ENCODE measurements at regions not wholly inside any gene's neighbourhood (a gene's known extent, or its start where the extent isn't known, plus 50 kb on each side); places are given as distances from the start of the nearest gene placed in this dataset.
A peak's percentile ranks its signal among the peaks of the same experiment; 100 is the strongest.
"Not testable (repeated sequence)": the region's sequence is repeated elsewhere in the genome, so short reads cannot be mapped to it uniquely, and the experiment has no call there.

DNA sequence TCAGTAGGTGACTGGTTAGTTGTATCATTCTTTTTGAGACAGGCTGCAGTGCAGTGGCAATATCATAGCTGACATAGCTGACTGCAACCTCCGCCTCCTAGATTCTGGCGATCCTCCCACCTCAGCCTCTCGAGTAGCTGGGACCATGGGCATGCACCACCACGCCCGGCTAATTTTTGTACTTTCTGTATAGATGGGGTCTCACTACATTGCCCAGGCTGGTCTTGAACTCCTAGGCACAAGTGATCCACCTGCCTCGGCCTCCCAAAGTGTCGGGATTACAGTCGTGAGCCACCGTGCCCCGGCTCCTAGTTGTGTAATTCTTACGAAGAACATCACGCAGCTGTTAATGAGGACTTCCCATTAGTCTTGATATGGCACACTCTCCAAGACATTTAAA is 123.4 kb upstream of the VKORC1L1 start:
- DNase-seq, result no peak

DNA sequence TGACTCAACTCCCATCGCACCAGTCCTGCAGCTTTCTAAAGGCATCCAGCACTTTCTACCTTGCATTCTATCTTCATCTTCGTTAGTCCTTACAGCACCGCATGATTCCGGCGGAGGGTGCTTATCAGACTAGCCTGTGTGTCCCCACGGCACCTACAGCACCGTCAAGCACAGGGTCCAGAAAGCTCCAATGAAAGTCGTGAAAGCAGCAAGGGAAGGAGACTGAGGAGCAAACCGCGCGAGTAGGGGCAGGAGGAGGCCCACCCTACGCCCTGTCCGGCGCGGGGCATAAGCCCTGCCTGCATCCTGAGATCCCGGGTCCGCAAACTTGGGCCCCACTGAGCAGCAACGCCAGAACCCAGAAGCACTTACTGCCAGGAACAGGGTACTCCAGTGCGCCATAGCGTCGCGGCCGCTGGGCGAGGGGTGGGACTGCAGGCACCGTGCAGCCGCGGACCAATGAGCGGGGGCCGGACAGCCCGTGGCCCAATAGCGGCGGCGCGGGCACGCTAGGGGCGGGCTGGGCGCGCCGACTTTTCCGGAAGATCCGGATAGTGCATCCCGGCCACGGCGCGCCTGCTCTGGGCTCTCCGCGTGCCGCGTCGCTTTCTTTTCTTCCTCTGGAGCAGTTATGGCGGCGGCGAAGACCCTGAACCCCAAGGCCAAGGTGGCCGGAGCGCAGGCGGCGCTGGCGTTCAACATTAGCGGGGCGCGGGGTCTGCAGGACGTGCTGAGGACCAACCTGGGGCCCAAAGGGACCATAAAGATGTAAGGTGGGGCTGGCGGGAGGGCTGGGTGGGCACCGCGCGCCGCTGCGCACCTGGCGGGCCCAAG is 122.1 kb upstream of the VKORC1L1 start:
- peak; percentile 94 for DNase-seq

DNA sequence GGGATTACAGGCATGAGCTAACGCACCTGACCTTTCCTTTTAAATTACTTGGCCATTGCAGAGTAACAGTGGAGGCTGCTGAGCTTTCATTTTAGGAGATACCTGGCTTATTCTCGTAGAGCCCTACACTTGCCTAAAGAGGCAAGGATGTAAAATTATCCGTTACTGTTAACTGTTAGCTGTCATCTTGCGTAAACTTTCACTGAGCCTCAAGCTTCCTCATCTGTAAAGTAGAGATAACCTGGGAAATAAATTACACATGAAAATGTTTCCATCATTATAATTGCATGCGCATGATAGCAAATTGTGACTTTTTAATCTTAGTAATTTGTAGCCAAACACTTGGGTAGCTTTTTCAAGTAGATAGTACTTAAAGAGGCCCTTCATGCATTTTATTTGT is 118.8 kb upstream of the VKORC1L1 start:
- DNase-seq, result not testable (repeated sequence)

DNA sequence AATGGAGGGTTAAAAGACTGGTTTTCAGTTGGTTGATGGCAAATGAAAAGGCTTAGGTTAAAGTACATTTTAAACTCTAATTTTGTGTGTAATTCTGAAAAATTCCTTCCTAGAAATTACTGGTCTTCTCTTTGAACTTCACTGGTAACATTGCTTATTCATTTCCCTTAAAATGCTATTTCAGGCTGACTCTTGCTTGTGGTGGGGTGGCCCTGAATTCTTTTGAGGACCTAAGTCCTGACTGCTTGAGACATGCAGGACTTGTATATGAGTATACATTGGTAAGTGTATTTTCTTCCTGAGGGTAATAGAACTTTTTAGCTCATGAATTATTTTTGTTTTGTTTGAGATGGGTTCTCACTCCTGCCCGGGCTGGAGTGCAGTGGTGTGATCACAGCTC is 113.9 kb upstream of the VKORC1L1 start:
- DNase-seq, result not testable (repeated sequence)

DNA sequence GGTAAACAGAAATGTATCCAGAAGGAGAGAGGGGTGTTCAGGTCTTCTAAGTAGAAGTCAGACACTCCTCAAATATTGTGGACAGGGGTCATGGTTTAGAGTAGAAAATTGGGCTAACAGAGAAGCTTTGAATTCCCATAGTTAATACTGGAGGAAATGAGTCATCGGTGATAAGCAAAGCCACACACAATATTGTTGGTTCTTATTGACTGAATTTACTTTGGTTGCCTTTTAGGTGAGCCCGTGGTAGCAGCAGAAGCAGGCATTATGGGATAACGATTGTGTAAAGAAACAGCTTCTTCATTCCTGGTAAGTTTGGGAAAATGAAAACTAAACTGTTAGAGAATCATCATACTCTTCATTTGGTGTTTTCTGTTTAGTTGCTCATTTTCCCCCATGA is 110.2 kb upstream of the VKORC1L1 start:
- peak; percentile 43 for DNase-seq

DNA sequence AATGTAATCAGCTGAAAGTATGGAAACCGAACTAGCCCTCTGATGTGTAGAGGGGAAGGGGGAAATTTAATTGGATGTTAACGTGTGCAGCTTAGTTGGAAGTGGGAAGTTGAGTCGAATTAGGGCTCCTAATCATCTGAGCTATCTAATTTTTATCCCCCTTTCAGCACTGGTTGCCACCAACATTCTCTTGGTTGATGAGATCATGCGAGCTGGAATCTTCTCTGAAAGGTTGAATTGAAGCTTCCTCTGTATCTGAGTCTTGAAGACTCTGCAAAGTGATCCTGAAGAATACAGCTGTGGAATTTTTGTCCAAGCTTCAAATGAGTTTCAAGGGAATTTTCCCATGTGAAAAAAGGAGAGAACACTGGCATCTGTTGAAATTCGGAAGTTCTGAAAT is 109.8 kb upstream of the VKORC1L1 start:
- not testable (repeated sequence) for DNase-seq

DNA sequence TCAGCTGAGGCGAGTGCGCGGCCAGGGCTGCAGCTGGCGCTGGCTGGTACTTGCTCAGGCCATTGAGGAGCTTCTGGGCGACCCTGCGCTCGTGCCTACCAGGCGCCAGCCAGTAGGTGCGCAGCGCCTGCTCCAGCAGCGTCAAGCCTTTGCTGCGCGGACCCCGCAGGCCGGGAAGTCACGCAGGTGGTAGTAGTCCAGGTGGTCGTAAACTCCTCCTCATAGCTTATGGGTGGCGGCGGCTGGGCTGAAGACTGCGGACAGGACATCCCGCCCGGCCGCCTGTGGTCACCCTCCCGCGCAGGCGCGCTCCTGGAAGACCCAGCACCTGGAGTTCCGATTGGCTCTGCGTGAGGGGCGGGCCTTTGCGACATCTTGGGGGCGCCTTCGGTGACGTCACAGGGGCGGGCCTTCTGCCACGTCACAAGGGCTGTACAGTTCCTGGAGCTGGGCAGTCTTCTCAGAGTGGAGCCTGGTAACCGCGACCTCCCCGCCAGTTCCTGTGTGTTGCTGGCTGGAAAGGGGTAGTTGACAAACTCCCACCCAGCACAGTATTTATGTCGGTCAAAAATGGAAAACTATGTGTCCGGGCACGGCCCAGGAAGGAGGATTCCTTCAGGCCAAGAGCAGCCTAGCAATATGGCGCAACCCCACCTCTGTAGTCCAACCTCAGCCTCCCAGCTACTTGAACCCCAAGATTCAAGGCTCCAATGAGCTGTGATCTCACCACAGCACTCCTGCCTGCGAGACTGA is 102.2 kb upstream of the VKORC1L1 start:
- DNase-seq, result peak; percentile 93

DNA sequence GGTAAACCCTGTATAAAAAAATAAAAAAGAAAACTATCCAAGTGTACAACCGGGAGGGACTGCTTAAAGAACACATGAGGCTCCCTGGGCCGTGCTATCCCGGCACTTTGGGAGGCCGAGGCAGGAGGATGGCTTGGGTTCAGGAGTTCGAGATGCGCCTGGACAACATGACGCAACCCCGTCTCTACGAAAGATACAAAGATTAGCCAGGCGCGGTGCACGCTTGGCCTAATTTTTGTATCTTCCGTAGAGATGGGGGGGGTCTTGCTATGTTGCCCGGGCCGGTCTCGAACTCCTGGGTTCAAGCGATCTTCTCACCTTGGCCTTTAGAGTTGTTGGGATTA is 101.7 kb upstream of the VKORC1L1 start:
- not testable (repeated sequence) for DNase-seq

DNA sequence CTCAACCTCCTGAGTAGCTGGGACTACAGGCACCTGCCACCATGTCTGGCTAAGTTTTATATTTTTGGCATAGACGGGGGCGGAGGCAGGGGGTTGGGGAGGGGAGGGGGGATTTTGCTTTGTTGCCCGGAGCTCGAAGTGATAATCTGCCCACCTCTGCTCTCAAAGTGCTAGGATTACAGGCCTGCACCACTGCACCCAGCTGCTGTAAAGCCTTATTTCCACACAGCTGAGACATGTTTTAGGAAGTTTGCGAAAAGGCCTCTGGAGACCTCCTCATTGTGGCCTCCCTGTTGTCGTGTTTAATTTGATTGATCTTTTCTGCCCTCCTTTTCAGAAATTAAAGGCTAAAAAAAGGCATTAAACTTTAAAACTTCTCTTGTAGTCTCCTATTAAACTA is 96.2 kb upstream of the VKORC1L1 start:
- not testable (repeated sequence) for DNase-seq

DNA sequence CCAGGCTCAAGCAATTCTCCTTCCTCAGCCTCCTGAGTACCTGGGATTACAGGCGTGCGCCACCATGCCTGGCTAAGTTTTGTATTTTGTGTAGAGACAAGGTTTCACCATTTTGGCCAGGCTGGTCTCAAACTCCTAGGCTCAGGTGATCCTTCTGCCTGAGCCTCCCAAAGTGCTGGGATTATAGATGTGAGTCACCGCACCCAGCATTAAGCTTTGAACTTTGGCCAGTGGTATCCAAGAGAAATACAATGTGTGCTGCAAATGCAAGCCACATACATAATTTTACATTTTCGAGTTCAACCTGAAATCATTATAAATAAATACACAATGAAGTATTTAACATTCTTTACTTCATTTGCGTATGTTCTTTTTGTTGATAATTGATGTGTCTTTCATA is 82.9 kb upstream of the VKORC1L1 start:
- DNase-seq, result not testable (repeated sequence)

DNA sequence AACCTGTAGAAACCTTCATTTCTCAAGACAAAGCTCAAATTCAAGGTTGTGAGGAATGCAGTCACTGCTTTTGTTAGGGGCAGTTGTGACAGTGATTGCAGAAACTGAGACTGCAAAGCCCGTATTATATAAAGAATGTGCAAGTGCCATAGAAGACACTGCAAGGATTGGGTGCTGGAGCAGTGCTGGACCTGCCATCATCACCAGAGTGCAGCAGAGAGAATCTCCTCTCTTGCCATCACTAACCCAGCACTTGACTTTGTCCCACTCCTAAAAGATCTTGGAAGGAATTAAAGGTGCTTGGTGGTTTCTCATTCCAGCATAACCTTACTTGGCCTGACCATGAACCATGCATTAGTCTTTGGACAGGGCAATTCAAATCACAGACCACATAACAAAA is 81.1 kb upstream of the VKORC1L1 start:
- DNase-seq, result not testable (repeated sequence)

DNA sequence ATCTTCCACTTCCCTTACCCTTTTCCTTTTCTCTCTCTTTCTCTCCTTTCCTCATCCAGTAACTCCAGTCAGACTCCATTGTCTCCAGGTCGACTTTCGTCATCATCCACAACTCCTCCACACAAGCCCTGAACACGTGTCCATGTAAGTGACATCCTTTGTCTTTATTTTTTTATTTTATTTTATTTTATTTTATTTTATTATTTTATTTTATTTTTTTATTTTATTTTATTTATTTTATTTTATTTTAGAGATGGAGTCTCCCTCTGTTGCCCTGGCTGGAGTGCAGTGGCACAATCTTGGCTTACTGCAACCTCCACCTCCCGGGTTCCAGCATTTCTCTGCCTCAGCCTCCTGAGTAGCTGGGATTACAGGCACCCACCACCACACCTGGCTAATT is 80.1 kb upstream of the VKORC1L1 start:
- DNase-seq, result not testable (repeated sequence)

DNA sequence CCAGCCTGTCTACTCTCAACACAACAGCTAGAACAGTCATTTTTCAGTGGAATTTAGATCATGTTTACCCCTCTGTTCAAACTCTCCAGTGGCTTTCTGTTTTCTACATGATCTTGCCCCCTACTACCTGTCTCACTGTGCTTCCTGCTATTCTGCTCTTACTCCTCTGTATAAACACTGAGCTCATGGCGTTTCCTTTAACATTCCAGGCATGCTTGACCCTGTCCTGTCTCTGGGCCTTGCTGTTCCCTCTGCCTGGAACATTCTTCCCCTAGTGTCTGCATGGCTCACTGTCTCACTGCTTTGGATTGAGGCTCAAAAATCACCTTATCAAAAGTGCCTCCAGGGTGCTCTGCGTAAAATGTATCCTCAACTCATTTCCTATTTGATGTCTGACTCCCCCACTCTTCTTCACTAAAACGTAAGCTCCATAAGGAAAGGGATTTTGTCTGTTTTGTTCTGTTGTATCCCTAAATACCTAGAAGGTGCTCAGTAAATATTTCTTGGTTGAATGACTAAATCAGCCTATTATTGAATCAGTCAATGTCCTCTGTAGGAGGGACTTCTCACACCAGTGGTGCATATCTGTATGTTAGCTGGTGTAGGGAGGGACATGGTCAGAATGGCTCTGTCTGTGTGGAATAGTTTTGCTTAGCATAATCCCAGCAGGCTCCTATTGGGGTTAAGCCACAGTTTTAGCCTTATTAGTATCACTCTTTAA is 78.0 kb upstream of the VKORC1L1 start:
- peak; percentile 85 for DNase-seq

DNA sequence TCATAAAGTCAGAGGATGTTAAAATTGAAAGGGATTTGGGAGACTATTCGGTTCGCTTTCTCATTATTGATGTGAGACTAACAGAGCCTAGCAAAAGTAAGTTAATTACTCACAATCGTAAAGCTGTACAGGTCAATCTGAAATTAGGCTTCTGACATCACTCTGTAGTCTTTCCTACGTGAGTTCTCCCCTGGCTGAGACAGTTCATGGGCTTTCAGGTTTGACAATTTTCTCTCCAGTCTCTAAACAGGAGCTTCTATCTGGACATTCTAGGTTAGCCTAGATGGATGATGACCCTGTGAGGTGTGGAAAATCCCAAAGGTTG is 77.5 kb upstream of the VKORC1L1 start:
- not testable (repeated sequence) for DNase-seq

DNA sequence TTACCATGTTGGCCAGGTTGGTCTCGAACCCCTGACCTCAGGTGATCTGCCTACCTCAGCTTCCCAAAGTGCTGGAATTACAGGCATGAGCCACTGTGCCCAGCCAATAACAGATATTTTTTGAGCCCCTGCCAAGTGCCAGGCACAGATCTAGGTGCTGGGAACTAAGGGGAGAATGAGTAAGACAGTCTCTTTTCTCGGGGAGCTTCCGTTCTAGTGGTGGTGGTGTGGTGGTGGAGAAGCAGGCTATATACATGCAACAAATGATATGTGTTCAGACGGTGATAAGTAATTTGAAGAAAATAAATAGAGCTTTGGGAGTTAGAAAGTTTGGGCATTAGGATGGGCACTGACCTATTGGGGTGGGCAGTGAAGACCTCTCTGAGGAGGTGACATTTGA is 76.7 kb upstream of the VKORC1L1 start:
- DNase-seq, result no peak

DNA sequence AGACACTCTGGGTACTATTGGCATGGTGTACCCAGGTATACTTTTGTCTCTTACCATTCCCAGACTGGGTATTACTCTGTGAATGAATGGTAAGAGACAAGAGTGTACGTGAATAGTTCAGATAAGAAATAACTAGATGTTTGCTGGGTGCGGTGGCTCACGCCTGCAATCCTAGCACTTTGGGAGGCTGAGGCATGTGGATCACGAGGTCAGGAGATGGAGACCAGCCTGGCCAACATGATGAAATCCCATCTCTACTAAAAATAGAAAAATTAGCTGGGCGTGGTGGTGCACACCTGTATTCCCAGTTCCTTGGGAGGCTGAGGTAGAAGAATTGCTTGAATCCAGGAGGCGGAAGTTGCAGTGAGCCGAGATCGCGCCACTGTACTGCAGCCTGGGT is 75.8 kb upstream of the VKORC1L1 start:
- not testable (repeated sequence) for DNase-seq

DNA sequence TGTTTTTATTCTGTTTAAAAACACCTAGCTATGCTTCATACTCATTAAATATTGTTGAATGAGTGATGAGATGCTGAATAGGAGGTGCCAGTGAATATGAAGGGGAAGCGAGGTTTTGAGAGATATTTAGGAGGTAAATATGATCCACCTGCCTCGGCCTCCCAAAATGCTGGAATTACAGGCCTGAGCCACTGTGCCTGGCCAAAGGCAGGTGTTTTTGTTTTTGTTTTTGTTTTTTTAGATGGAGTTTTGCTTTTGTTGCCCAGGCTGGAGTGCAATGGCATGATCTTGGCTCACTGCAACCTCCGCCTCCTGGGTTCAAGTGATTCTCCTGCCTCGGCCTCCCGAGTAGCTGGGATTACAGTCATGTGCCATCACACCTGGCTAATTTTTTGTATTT is 75.3 kb upstream of the VKORC1L1 start:
- DNase-seq, result not testable (repeated sequence)

DNA sequence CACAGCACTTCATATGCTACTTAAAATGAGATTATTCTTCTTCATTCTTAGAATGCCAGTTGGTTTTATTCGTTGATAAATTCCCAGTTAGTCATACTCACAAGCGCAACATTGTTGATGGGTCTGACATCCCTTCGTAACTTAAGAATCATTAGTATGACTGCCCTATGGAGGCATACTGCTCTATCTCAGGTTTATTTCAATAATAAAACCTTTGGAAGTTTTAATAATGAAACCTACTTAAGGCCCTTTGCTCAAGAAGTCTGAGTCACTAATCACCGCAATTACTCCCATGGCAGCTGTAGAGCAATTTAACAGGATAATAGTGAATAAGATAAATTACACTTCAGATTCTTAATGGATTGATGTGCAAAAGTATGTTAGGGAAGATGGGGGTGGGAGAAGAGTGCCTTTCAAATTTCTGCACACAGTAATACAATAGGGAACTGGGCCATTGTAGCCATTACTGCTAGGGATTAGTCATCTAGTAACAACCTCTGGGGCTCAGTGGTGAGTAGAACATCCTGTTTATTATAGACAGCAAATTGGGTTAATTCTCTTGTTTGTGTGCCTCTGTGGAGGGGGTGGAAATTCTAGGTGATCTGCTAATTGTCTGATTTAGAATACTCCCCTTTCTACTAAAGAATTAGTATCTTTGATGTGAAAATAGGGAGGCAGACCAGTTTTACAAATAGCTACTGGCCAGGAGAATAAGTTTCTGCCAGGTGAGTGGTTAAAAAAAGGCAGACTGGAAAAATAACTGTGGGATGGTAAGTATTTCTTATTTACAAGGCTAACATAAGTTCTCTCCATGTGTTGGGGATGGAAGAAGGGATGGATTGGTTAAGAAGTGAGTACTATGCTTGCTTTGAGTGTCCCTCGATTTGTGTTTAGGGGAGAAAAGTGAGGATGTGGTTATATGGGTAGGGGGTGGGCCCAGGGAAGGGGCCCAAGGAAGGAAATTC is 74.5 kb upstream of the VKORC1L1 start:
- peak; percentile 89 for DNase-seq

DNA sequence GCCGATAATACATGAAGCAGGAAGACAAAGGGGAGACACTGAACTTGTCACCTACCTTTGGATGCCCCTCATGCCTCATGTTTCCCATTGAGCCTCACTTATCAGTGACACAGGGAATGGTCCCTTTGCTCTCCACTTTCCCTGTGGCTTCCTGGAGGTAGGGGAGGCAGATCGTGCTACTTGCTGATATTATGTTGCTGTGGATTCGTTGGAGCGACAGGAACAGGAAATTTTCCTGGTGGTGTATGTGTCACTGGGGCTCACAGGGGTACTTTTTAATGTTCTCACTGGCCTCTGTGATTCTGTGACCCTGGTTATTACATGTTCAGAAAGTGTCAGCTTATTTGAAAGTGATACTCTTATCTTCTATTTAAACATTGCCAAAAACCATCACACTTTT is 72.7 kb upstream of the VKORC1L1 start:
- peak; percentile 39 for DNase-seq

DNA sequence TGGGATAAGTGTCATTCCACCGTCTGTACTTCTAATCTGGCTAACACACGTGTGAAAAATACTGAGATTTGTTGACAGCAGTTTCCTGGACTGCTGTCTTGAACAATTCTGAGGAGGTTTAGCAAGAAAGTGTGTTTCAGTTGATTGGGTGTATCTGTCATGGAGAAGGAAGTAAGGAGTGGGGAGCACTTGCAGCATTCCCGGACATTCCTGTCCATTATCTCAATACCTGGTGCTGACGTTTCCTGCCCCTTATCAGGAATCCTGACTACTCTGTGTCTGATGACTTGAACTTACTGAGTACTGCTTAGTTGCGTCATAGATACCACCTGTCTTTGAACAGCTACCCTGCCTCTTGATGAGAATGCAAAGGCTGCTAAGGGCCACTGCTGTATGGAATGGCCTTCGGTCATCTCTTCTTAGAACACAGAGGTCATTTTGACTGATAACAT is 72.0 kb upstream of the VKORC1L1 start:
- peak; percentile 77 for DNase-seq

DNA sequence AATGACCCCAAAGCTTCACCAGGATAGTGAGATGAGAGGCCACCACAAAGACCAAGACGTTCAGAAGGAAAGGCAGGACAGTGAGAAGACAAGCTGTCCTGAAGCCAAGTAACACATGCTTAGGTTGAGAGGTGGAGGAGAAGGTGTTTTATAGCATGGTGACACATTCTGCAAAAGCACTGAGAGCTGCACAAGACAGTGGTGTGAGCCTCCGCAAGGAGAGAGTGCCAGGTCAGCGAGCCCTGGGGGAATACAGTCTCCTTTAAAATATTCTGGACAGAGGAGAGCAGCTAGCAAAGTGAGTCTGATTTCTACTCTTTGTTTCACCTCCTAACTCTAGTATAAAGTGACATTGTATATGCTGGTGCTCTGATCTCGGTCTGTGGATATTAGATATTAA is 68.0 kb upstream of the VKORC1L1 start:
- DNase-seq, result no peak

DNA sequence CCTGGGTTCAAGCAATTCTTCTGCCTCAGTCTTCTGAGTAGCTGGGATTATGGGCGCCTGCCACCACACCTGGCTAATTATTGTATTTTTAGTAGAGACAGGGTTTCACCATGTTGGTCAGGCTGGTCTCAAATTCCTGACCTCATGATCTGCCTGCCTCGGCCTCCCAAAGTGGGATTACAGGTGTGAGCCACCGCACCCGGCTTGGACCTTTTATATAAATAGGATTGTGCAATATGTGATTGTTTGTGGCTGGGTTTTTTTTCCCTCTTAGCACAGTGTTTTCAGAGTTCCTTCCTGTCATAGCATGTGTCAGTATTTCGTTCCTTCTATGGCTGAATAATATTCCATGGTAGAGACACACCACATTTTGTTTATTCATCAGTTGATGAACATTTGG is 65.8 kb upstream of the VKORC1L1 start:
- not testable (repeated sequence) for DNase-seq
